AG04450 (cell line): ENCODE measurements at regions not wholly inside any gene's neighbourhood (a gene's known extent, or its start where the extent isn't known, plus 50 kb on each side); places are given as distances from the start of the nearest gene placed in this dataset.

Experiments used
- CTCF ChIA-PET: fragments of 300-600, 350-600 bp; formaldehyde crosslinking; extraction: SDS; loops from one replicate; lab custom pipeline; 2022; ENCODE audit warnings: antibody characterized with exemption, inconsistent platforms; lab: Charles Lee
- POLR2A ChIA-PET: fragments of 350-600 bp; formaldehyde crosslinking; extraction: SDS; loops from one replicate; lab custom pipeline; 2021; ENCODE audit warnings: antibody characterized with exemption, inconsistent platforms; lab: Yijun Ruan, JAX
- DNase-seq: peaks from one replicate; pipeline ENCODE4 v3.0.0-alpha.2; 2011; ENCODE audit warnings: low read depth, low spot score
- H3K27ac ChIP-seq: one replicate; pipeline ENCODE4 v1.5.1; 2012; ENCODE audit warnings: low read depth, low read length, control low read depth
- H3K27me3 ChIP-seq: one replicate; pipeline ENCODE4 v1.6.0; 2012; ENCODE audit warnings: low read length; ENCODE audit not compliant: control insufficient read depth, insufficient read depth
- H3K4me3 ChIP-seq: 2 replicates; pipeline ENCODE4 v1.5.1; 2011; ENCODE audit warnings: mild to moderate bottlenecking, low read depth, low read length, control low read depth
- H3K9me3 ChIP-seq: 2 replicates; pipeline ENCODE4 v1.5.1; 2012; ENCODE audit warnings: low read length; ENCODE audit not compliant: control insufficient read depth, insufficient read depth
- CTCF ChIP-seq: IDR thresholded peaks from 2 replicates; pipeline ENCODE4 v1.5.1; 2011; ENCODE audit warnings: low read depth, low read length, control low read depth, inconsistent platforms

- POLR2A ChIA-PET = no interaction called here
- no peak for TF ChIP-seq CTCF
- H3K27me3 ChIP-seq = no peaks in the 10 kb centered on the region
- H3K27ac ChIP-seq = no peak overlapping the region
- CTCF ChIA-PET = no interaction called here
- no peak for DNase-seq
- no peak overlapping the region for H3K4me3 ChIP-seq
- no peaks in the 10 kb centered on the region; the same call in 1 of the 2 replicates for H3K9me3 ChIP-seq
Observed at GRCh38 chr13:69461397-69461796, 646.2 kb upstream of the ATXN8OS start.

GRCh38 chr13:69459346-69459745 lies 648.3 kb upstream of the ATXN8OS start:
- no peak for DNase-seq
- CTCF ChIA-PET = interaction anchor here (0.6 kb wide), 1 partner anchor 840 kb away, joined by 3 read pairs; no protein-coding TSS in a partner anchor
- Histone ChIP-seq H3K27ac (no peak overlapping the region), H3K4me3 (no peak overlapping the region), H3K9me3 (no peaks in the 10 kb centered on the region; the same call in 1 of the 2 replicates), H3K27me3 (no peaks in the 10 kb centered on the region)
- no peak for TF ChIP-seq CTCF
- POLR2A ChIA-PET = no interaction called here

GRCh38 chr13:69458013-69458412 lies 649.6 kb upstream of the ATXN8OS start:
- H3K4me3 ChIP-seq = no peak overlapping the region
- CTCF ChIA-PET = no interaction called here
- no peaks in the 10 kb centered on the region for H3K27me3 ChIP-seq
- no peaks in the 10 kb centered on the region; the same call in 1 of the 2 replicates for H3K9me3 ChIP-seq
- TF ChIP-seq CTCF = no peak
- H3K27ac ChIP-seq = no peak overlapping the region
- DNase-seq = no peak
- POLR2A ChIA-PET = no interaction called here

GRCh38 chr13:69450245-69450644 lies 657.4 kb upstream of the ATXN8OS start:
- ChIA-PET CTCF (no interaction called here), POLR2A (no interaction called here)
- H3K9me3 ChIP-seq = peaks cover 1% of the 10 kb centered on the region; the same call in 1 of the 2 replicates
- no peak for DNase-seq
- no peaks in the 10 kb centered on the region for H3K27me3 ChIP-seq
- no peak for TF ChIP-seq CTCF
- H3K27ac ChIP-seq = no peak overlapping the region
- no peak overlapping the region for H3K4me3 ChIP-seq

- Histone ChIP-seq H3K4me3 (no peak overlapping the region), H3K27me3 (no peaks in the 10 kb centered on the region), H3K27ac (no peak overlapping the region), H3K9me3 (peaks cover 24% of the 10 kb centered on the region)
- ChIA-PET CTCF (no interaction called here), POLR2A (no interaction called here)
- DNase-seq = no peak
- TF ChIP-seq CTCF = no peak
Observed at GRCh38 chr13:69425235-69425634, 682.4 kb upstream of the ATXN8OS start.
